GM18519 (cell line): ENCODE measurements at regions not wholly inside any gene's neighbourhood (a gene's known extent, or its start where the extent isn't known, plus 50 kb on each side); places are given as distances from the start of the nearest gene placed in this dataset.

Experiments used
- ATAC-seq: cut with Tn5 transposase; IDR thresholded peaks from one replicate; pipeline ENCODE4 v1.9.1; 2021; ENCODE audit warnings: mild to moderate bottlenecking, moderate library complexity; ENCODE audit not compliant: unreplicated experiment, low FRiP score

GRCh38 chr11:80694385-80694784, 1253.6 kb upstream of the TENM4 start:
- no peak for ATAC-seq

- ATAC-seq = no peak
Measured at GRCh38 chr11:80687941-80688340, 1247.1 kb upstream of the TENM4 start.

- no peak for ATAC-seq
Measured at GRCh38 chr11:80686889-80687288, 1246.1 kb upstream of the TENM4 start.

GRCh38 chr11:80673566-80673965, 1232.7 kb upstream of the TENM4 start:
- no peak for ATAC-seq

GRCh38 chr11:80669620-80670019, 1228.8 kb upstream of the TENM4 start:
- no peak for ATAC-seq

- no peak for ATAC-seq
Measured at GRCh38 chr11:80668039-80668438, 1227.2 kb upstream of the TENM4 start.

GRCh38 chr11:80655834-80656233, 1215.0 kb upstream of the TENM4 start:
- no peak for ATAC-seq

- ATAC-seq = no peak
Measured at GRCh38 chr11:80650966-80651365, 1210.1 kb upstream of the TENM4 start.

- ATAC-seq = no peak
Measured at GRCh38 chr11:80649186-80649585, 1208.4 kb upstream of the TENM4 start.

GRCh38 chr11:80638296-80638695, 1197.5 kb upstream of the TENM4 start:
- no peak for ATAC-seq

- ATAC-seq = no peak
Measured at GRCh38 chr11:80637571-80637970, 1196.7 kb upstream of the TENM4 start.

- ATAC-seq = no peak
Measured at GRCh38 chr11:80636999-80637398, 1196.2 kb upstream of the TENM4 start.

- ATAC-seq = no peak
Measured at GRCh38 chr11:80635178-80635577, 1194.3 kb upstream of the TENM4 start.

- no peak for ATAC-seq
Measured at GRCh38 chr11:80632691-80633090, 1191.9 kb upstream of the TENM4 start.

- ATAC-seq = no peak
Measured at GRCh38 chr11:80632156-80632555, 1191.3 kb upstream of the TENM4 start.

- no peak for ATAC-seq
Measured at GRCh38 chr11:80629466-80629865, 1188.6 kb upstream of the TENM4 start.

- no peak for ATAC-seq
Measured at GRCh38 chr11:80627364-80627763, 1186.5 kb upstream of the TENM4 start.

GRCh38 chr11:80626721-80627120, 1185.9 kb upstream of the TENM4 start:
- ATAC-seq = no peak

GRCh38 chr11:80625563-80625962, 1184.7 kb upstream of the TENM4 start:
- ATAC-seq = no peak

GRCh38 chr11:80621871-80622270, 1181.0 kb upstream of the TENM4 start:
- ATAC-seq = no peak

- no peak for ATAC-seq
Measured at GRCh38 chr11:80620867-80621266, 1180.0 kb upstream of the TENM4 start.

GRCh38 chr11:80617156-80617555, 1176.3 kb upstream of the TENM4 start:
- no peak for ATAC-seq

GRCh38 chr11:80616070-80616800, 1175.4 kb upstream of the TENM4 start:
- ATAC-seq = no peak
